Hematopoietic multipotent progenitor cell treated with erythropoietin and hydrocortisone succinate and interleukin-3 and kit ligand, for 15 days (in vitro differentiated cells): ENCODE measurements at regions not wholly inside any gene's neighbourhood (a gene's known extent, or its start where the extent isn't known, plus 50 kb on each side); places are given as distances from the start of the nearest gene placed in this dataset.
"Not testable (repeated sequence)": the region's sequence is repeated elsewhere in the genome, so short reads cannot be mapped to it uniquely, and the experiment has no call there.

Experiments used
- DNase-seq: peaks from one replicate; pipeline ENCODE4 v3.0.0-alpha.2; 2015; ENCODE audit warnings: low spot score

- DNase-seq = no peak
Measured at GRCh38 chr4:170801771-170802170, 712.0 kb upstream of the AADAT start.

GRCh38 chr4:170794525-170794924 lies 704.8 kb upstream of the AADAT start:
- DNase-seq = no peak

GRCh38 chr4:170788540-170789051 lies 698.8 kb upstream of the AADAT start:
- not testable (repeated sequence) for DNase-seq

DNA sequence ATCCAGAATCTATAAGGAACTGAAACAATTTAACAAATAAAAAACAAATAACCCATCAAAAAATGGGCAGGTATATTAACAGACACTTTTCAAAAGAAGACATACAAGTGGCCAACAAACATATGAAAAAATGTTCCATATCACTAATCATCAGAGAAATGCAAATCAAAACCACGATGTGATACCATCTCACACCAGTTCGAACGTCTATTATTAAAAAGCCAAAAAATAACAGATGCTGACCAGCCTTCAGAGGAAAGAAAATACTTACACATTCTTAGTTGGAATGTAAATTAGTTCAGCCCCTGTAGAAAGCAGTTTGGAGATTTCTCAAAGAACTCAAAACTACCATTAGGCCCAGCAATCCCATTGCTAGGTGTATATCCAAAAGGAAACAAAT lies 687.9 kb upstream of the AADAT start:
- no peak for DNase-seq

GRCh38 chr4:170776983-170777382 lies 687.2 kb upstream of the AADAT start:
- no peak for DNase-seq

GRCh38 chr4:170775851-170776250 lies 686.1 kb upstream of the AADAT start:
- DNase-seq = no peak

GRCh38 chr4:170773709-170774273 lies 684.0 kb upstream of the AADAT start:
- DNase-seq = no peak

DNA sequence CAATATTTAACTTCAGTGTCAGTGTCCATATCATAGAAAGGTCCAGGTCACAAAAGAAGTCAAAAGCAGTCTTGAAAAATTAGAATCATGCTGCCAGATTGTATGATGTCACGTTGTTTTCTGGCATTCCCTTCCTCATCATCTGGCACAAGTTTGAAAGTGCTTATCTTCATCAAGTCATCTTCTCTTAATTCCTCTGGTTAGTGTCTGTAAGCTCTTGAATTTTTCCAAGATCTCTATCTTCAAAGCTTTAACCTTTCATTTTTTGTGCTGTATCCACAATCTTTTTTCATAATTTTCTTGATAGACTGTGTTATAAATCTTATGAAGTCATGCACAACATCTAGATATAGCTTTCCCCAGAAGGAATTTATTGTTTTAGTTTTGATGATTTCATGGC lies 682.7 kb upstream of the AADAT start:
- DNase-seq = no peak

- no peak for DNase-seq
Measured at GRCh38 chr4:170770664-170771063, 680.9 kb upstream of the AADAT start.

DNA sequence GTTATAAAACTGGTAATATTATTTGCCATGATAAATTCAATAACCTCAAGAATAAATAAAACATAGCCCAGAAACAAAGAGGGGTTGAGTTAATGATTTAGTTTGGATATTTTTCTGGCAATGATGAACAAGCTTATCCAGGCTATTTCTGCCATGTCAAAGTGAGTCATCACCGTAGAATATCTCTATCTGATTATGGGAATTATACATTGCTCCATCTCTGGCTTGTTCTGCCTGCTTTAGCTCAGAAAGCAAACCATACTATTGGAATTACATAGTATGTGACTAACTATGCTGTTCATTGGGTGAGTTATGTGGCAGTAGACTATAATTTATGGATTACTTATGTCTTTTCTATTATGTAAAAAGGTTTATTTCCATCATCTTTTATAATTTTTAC lies 680.1 kb upstream of the AADAT start:
- DNase-seq = no peak

GRCh38 chr4:170758988-170759387 lies 669.2 kb upstream of the AADAT start:
- no peak for DNase-seq

GRCh38 chr4:170750519-170750918 lies 660.8 kb upstream of the AADAT start:
- DNase-seq = no peak

GRCh38 chr4:170748975-170749374 lies 659.2 kb upstream of the AADAT start:
- no peak for DNase-seq

DNA sequence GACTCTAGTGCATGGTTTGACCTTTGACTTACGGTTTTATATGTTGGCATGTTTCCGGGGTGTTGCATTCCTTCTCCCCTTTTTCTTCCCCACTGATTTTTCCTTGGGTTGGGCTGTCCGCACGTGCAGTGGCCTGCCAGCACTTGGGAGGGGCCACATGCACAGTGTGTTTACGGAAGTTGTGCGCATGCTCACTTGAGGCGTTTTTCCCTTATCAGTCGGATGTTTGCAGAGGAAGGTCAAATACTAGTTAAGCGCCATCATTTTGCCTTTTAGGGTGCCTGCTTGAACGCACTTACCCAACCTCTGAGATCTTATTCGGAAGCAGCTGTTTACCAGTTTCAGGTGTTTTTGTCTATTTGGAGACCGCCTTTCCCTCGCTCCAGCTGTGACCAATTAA lies 653.9 kb upstream of the AADAT start:
- no peak for DNase-seq

DNA sequence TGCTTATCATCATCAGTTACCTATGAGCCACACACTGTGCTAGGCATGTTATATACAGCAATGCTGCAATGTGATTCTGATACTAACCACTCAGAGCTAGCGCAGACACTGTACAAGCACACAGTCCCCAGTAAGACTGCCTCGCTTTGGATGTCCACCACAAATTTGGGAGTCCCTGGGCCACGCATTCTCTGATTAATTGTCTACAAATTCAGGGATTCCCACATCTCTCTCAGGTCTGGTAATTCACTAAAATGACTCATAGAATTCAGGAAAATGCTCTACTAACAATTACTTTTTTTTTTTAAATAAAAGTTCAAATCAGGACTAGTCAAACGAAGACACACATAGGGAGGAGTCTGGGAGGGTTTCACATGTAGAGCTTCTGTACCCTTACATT lies 652.1 kb upstream of the AADAT start:
- no peak for DNase-seq

DNA sequence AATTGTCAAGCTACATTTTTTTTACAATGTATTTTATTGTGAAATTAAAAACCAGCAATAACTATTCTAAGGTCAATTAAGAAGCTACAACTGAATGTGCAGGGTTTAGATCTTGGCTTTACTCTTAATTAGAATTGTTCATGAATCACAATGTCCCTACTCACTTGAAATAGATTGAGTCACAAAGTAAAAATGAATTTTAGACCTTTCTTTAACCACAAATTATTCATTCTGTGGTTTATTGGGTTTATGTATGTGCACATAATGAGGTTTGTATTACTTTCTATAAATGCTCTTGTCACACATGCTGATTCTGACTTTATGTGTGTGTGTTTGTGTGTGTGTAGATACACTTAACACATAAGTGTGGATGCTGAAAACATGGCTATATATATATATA lies 647.0 kb upstream of the AADAT start:
- DNase-seq = no peak

DNA sequence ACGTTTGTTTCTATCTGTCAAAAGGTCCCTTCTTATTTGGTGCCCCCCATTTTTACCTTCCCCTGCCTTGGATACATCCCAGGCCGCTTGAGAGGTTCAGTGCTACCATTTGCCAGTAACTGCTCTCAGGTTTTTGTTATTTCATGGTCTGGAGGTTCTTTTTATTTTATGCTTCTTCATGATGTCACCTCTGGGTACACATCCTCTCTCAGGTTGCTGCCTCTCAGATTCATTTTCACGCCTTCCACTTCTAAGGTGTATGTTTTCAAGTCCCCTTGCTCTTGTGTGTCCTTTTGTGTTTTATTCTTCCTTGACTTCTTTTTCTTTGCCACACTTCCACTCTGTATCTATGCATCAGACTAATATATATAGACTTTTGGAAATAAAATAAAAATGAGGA lies 640.1 kb upstream of the AADAT start:
- no peak for DNase-seq

DNA sequence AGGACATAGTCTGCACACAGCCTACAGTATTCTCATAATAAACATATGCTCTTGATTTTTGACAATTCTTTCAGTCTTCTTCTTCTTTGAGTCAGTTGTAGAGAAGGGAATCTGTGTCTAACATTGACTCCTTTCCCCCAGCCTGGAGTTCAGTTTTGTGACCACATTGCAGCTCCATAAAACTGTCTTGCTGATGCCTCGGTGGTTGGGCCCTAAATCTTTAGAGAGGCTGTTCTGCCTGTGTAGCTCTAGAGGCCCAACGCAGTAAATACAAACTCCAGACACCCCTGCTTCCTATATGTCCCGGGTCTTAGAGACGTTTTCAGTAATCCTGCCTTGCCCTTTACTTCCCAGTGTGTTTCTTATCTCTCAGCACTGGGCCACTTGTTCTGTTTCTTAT lies 639.5 kb upstream of the AADAT start:
- no peak for DNase-seq

GRCh38 chr4:170724191-170724590 lies 634.4 kb upstream of the AADAT start:
- no peak for DNase-seq

GRCh38 chr4:170723171-170723570 lies 633.4 kb upstream of the AADAT start:
- no peak for DNase-seq

DNA sequence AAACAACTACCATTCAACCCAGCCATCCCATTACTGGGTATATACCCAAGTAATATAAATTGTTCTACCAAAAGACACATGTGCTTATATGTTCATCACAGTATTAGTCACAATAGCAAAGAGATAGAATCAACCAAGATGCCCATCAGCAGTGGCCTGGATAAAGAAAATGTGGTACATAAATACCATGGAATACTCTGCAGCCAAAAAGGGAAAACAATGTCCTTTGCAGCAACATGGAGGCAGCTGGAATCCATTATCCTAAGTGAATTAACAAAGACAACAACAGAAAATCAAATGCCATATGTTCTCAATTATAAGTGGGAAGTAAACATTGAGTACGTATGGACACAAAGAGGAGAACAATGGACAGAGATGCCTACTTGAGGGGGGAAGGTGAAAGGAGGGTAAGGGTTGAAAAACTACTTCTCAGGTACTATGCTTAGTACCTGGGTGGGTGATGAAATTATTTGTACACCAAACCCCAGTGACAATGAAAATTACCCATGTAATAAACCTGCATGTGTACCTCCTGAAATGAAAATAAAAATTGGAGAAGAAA lies 632.1 kb upstream of the AADAT start:
- DNase-seq = no peak

- no peak for DNase-seq
Measured at GRCh38 chr4:170716868-170717267, 627.1 kb upstream of the AADAT start.

- DNase-seq = no peak
Measured at GRCh38 chr4:170705907-170706306, 616.2 kb upstream of the AADAT start.

GRCh38 chr4:170700064-170700463 lies 610.3 kb upstream of the AADAT start:
- no peak for DNase-seq
